SK-N-SH (cell line): ENCODE measurements at regions not wholly inside any gene's neighbourhood (a gene's known extent, or its start where the extent isn't known, plus 50 kb on each side); places are given as distances from the start of the nearest gene placed in this dataset.

Experiments used
- CHD2 ChIP-seq: fragments of 150-350 bp; IDR thresholded peaks from 2 replicates; pipeline ENCODE4 v1.6.1; 2018; ENCODE audit warnings: low read length; ENCODE audit not compliant: partially characterized antibody
- CTCF ChIP-seq: fragments of 200-600 bp; sonication (generic); IDR thresholded peaks from 2 replicates; pipeline ENCODE4 v1.6.1; 2017; ENCODE audit warnings: antibody characterized with exemption, mild to moderate bottlenecking, moderate library complexity
- ELF1 ChIP-seq: IDR thresholded peaks from 2 replicates; pipeline ENCODE4 v1.4.0; 2012
- EZH2phosphoT487 ChIP-seq: fragments of 200-600 bp; sonication (generic); IDR thresholded peaks from 2 replicates; pipeline ENCODE4 v1.6.1; 2017; ENCODE audit warnings: low read depth, mixed run types, mild to moderate bottlenecking, antibody characterized with exemption, moderate library complexity, borderline replicate concordance
- FOXJ3 ChIP-seq: sonication (generic); formaldehyde crosslinking; IDR thresholded peaks from 2 replicates; pipeline ENCODE4 v1.5.1; 2020; ENCODE audit warnings: mild to moderate bottlenecking, missing genetic modification reagents
- MAX ChIP-seq: IDR thresholded peaks from 2 replicates; pipeline ENCODE4 v1.4.0; 2012; ENCODE audit warnings: low read depth
- MEF2A ChIP-seq: IDR thresholded peaks from 2 replicates; pipeline ENCODE4 v1.4.0; 2012; ENCODE audit warnings: low read depth, borderline replicate concordance
- POLR2AphosphoS5 ChIP-seq: IDR thresholded peaks from 2 replicates; pipeline ENCODE4 v1.6.1; 2012; ENCODE audit warnings: low read depth, low read length
- REST ChIP-seq: IDR thresholded peaks from 2 replicates; pipeline ENCODE4 v1.6.1; 2012; ENCODE audit warnings: mild to moderate bottlenecking, low read depth, low read length, moderate library complexity
- RFX5 ChIP-seq: IDR thresholded peaks from 2 replicates; pipeline ENCODE4 v1.6.1; 2012; ENCODE audit warnings: mild to moderate bottlenecking, improper control_type of control experiment, low read length
- TAF1 ChIP-seq: IDR thresholded peaks from 2 replicates; pipeline ENCODE4 v1.6.1; 2012; ENCODE audit warnings: low read depth, mild to moderate bottlenecking, low read length, moderate library complexity, borderline replicate concordance
- USF1 ChIP-seq: IDR thresholded peaks from 2 replicates; pipeline ENCODE4 v1.4.0; 2012; ENCODE audit warnings: low read depth, borderline replicate concordance
- YY1 ChIP-seq: IDR thresholded peaks from 2 replicates; pipeline ENCODE4 v1.4.0; 2012; ENCODE audit warnings: low read depth, mild to moderate bottlenecking

DNA sequence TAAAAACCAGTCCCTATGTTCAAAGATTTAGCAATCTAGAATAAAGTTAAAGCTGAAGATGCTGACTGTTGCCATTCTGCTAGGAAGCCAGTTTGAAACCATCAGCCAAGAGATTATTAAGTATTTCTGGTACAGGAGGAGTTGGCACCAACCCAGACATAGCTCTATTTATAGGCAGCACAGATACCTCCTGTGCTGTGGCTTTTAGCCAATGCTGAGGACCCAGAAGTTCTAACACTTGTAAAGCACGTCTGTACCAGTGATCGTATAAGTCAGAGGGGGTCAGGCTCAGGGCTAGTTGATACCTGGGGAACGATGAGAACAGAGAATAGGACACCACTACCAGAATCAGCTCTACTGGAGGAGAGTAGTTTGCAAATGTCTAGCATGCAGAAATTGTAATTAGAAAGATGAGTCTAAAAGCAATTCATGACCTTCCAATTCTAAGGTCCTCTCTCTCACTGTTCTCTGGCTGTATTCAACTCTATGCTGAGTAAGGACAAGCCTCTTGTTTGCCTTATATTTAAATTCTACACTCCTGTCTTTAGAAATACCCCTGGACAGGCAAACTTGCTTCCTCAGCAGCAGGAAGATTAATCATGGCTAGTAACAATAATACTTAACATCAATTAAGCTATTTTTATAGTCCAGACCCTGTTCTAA lies 96.8 kb upstream of the PALMD start:
- no peak for TF ChIP-seq CTCF
- TF ChIP-seq ELF1: no peak
- TF ChIP-seq POLR2AphosphoS5: no peak
- no peak for TF ChIP-seq MAX
- no peak for TF ChIP-seq TAF1
- TF ChIP-seq EZH2phosphoT487: no peak
- TF ChIP-seq REST: no peak
- TF ChIP-seq MEF2A: peak; percentile 76; the same call in 1 of the 2 replicates
- TF ChIP-seq YY1: no peak
- no peak for TF ChIP-seq FOXJ3
- no peak for TF ChIP-seq RFX5
- TF ChIP-seq USF1: no peak
- no peak for TF ChIP-seq CHD2
